GM12878 (cell line): ENCODE measurements at regions not wholly inside any gene's neighbourhood (a gene's known extent, or its start where the extent isn't known, plus 50 kb on each side); places are given as distances from the start of the nearest gene placed in this dataset.

Experiments
- CREB1 ChIP-seq: IDR thresholded peaks from 2 replicates; pipeline ENCODE4 v1.6.1; 2012; ENCODE audit warnings: low read depth, mild to moderate bottlenecking, inconsistent platforms
- CTCF ChIP-seq, 3 experiments: IDR thresholded peaks in 2 of 3; conservative IDR thresholded peaks in 1 of 3; 2 replicates each; pipeline ENCODE4 v1.5.1; 2011; ENCODE audit warnings: low read depth in 3 of 3, low read length in 3 of 3, mild to moderate bottlenecking in 3 of 3, control low read depth in 2 of 3, moderate library complexity in 2 of 3, inconsistent platforms in 1 of 3, mixed read lengths in 1 of 3; ENCODE audit not compliant: control insufficient read depth in 2 of 3, insufficient read depth in 1 of 3; ENCODE audit errors: extremely low read depth in 1 of 3
- EP300 ChIP-seq, 2 experiments: fragments of 150-350 bp in 1 of 2; IDR thresholded peaks; 2 replicates each; pipeline ENCODE4 v1.6.1; 2011 to 2012; ENCODE audit warnings: low read depth in 2 of 2, low read length in 2 of 2, borderline replicate concordance in 1 of 2, improper control_type of control experiment in 1 of 2, inconsistent platforms in 1 of 2; ENCODE audit not compliant: control insufficient read depth in 1 of 2
- POLR2AphosphoS5 ChIP-seq: IDR thresholded peaks from 2 replicates; pipeline ENCODE4 v1.6.1; 2011; ENCODE audit warnings: mild to moderate bottlenecking, low read length, inconsistent platforms
- SIX5 ChIP-seq: IDR thresholded peaks from 2 replicates; pipeline ENCODE4 v1.6.1; 2011; ENCODE audit warnings: mild to moderate bottlenecking, low read depth, low read length, moderate library complexity; ENCODE audit not compliant: severe bottlenecking
- ZNF592 ChIP-seq: fragments of 450-650 bp; IDR thresholded peaks from 2 replicates; pipeline ENCODE4 v1.6.1; 2017; ENCODE audit warnings: mild to moderate bottlenecking, moderate library complexity

- no peak for TF ChIP-seq SIX5
- no peak for TF ChIP-seq EP300 (IDR thresholded peaks at IDR 0.05; ENCODE audit: borderline replicate concordance in 1 of 2, control insufficient read depth in 1 of 2, low read depth in 2 of 2, low read length in 2 of 2)
- no peak for TF ChIP-seq ZNF592
- TF ChIP-seq POLR2AphosphoS5: no peak
- no peak for TF ChIP-seq CREB1
- TF ChIP-seq CTCF (IDR thresholded peaks at IDR 0.05 in 2 of 3, conservative IDR thresholded peaks at IDR 0.05 in 1 of 3; ENCODE audit: control insufficient read depth in 2 of 3, extremely low read depth in 1 of 3, insufficient read depth in 1 of 3, low read depth in 3 of 3, low read length in 3 of 3): no peak
Observed at GRCh38 chr2:122636097-122636496, 880.6 kb downstream of the TSN start.
